RPMI8226 (cell line): ENCODE measurements at regions not wholly inside any gene's neighbourhood (a gene's known extent, or its start where the extent isn't known, plus 50 kb on each side); places are given as distances from the start of the nearest gene placed in this dataset.

ENCODE experiments used
- DNase-seq: peaks from one replicate; pipeline ENCODE4 v3.0.0-alpha.2; 2015

GRCh38 chr10:29403208-29403607 is 114.3 kb downstream of the LYZL1 start:
- DNase-seq = no peak

DNA sequence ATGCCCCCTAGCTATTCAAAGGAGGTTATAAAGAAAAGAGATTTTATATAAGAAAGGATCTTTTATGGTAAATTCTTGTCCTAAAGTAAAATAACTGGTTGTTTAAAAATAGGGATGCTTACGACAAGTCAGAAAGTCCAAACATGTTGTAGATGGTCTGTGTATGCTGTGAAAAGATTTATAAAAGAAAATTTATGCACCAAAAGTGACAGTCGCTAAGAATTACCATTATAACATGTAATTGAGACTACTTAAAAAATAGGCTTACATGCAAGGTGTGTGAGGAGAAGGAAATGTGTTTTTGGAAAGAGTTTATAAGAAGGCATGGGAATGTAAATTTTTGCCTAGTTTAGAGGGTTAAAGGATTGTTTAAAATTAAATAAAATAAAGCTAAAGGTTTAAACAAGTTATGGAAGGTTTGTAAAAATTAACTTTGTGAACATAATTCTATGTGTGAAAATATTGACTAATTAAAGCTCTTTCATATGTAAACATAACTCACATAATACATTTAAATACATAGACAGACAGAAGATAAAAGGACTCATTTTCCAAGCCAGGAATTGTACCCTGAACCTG is 118.5 kb downstream of the LYZL1 start:
- no peak for DNase-seq
